GM12873 (cell line): ENCODE measurements at regions not wholly inside any gene's neighbourhood (a gene's known extent, or its start where the extent isn't known, plus 50 kb on each side); places are given as distances from the start of the nearest gene placed in this dataset.

Experiments
- TF ChIP-seq, protein P1 (sequence below): IDR thresholded peaks from 2 replicates; pipeline ENCODE4 v1.5.1; 2012; ENCODE audit warnings: low read depth, mild to moderate bottlenecking, moderate library complexity, low read length, control low read depth; ENCODE audit not compliant: insufficient read depth; ENCODE audit errors: missing control alignments

DNA sequence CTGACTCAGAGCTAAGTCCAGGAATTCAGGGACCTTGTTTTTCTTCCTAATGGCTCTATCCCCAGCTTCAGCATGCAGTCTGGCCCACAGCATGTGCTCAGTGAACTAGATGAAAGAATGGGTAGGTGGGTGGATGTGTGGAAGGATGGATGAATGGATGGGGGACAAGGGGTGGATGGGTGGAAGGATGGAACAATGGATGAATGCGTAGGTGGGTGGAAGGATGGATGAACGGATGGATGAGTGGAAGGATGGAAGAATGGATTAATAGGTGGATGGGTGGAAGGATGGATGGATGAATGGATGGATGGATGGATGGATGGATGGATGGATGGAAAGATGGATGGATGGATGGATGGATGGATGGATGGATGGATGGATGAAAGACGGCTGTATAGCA lies 79.7 kb upstream of the SFSWAP start:
- TF ChIP-seq, protein P1, sequence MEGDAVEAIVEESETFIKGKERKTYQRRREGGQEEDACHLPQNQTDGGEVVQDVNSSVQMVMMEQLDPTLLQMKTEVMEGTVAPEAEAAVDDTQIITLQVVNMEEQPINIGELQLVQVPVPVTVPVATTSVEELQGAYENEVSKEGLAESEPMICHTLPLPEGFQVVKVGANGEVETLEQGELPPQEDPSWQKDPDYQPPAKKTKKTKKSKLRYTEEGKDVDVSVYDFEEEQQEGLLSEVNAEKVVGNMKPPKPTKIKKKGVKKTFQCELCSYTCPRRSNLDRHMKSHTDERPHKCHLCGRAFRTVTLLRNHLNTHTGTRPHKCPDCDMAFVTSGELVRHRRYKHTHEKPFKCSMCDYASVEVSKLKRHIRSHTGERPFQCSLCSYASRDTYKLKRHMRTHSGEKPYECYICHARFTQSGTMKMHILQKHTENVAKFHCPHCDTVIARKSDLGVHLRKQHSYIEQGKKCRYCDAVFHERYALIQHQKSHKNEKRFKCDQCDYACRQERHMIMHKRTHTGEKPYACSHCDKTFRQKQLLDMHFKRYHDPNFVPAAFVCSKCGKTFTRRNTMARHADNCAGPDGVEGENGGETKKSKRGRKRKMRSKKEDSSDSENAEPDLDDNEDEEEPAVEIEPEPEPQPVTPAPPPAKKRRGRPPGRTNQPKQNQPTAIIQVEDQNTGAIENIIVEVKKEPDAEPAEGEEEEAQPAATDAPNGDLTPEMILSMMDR: no peak

DNA sequence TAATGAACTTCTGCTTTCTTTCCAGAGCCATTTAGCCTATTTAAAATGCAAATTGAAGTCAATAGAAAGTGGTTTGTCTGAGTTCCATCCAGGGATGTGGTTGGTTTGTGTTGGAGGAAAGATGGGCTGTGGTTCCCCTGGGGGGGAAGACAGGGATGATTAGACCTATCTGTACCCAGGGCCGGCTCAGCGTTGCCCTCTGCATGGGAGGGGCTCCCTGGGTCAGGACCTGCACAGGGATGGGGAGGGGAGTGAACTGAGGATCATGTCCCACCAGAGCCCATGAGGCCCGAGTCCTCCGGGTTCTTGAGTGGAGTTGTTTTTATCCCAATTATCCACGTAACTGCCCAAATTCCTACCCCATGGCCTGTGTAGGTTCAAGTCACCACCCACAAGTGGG lies 76.9 kb upstream of the SFSWAP start:
- TF ChIP-seq, protein P1: no peak

DNA sequence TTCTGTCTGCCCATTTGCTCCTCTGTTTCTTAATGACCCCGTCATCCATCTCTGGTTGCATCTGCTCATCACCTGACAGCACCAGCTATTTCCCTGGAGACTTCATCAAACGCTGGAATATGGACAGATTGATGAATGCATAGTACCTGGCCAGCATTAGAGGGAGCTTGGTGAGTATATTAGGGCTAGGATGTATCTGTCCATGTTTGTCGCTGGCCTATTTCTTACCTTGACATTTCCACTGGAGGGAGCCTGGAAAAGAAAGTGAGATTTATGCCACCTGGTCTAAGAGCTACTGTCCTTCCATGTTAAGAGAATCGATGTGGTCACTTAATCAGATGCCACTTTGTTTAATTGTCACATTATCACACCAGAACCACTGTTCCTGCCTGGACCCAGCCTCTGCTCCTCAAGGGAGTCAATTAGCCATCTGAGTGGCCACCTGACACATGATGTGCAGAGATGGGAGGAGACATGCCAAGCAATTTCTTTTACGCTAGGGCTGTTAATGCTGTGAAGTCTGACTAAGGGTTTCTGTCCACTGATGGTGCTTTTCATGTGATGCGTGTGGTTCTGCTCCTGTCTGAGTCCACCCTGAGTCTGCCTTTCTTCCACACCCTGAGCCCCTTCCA lies 75.3 kb upstream of the SFSWAP start:
- TF ChIP-seq, protein P1: no peak

DNA sequence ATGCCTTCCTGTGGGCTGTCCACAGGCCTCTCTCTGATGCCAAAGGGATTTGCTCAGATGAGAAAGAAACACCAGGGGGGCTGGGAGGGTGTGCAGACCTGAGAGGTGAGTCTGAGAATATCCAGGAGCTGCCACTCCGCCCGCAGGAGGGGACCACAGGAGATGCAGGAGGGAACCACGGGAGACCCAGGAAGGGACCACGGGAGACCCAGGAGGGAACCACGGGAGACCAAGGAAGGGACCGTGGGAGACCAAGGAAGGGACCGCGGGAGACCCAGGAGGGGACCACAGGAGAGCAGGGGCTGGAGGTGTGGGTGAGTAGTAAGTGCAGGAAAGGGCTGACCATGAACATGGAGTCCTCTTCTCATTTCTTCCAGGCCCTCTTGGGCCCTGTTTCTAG lies 74.6 kb upstream of the SFSWAP start:
- TF ChIP-seq, protein P1: no peak

DNA sequence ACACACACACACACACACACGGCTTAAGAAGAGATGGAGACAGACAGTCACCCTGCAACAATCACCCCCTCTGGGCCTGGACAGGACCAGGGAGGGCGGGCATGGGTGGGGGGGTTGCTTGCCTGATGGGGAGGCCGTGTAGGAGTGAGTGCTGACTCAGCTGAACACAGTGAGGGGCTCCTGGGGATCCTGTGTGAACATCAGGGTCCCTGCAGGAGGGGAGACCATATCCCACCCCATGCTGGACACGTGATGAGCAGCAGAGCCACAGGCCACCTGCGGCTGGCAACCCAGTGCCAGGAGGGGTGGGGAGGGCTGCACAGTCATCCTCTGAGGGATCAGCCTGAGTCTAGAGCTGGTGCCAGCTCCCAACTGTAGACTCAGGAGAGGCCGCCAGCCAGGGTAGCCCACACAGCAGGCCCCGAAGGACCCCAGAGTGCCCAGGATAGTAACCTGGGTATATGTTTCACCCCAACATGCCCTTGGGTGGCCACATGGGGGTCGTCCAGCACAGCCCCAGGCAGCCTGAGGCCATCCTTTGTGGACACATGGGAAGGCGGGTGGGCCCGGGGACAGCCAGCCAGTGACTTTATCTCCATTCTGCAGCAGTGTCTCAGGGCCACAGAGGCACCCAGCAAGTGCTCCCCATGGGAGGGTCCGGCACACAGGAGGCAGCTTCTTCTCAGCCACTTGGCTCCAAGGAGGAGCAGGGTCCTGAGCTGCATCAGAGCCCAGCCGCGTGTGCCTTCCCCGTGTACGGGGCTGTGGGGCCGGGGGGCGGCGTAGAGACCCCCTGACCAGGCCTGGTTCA lies 73.7 kb upstream of the SFSWAP start:
- TF ChIP-seq, protein P1: no peak

DNA sequence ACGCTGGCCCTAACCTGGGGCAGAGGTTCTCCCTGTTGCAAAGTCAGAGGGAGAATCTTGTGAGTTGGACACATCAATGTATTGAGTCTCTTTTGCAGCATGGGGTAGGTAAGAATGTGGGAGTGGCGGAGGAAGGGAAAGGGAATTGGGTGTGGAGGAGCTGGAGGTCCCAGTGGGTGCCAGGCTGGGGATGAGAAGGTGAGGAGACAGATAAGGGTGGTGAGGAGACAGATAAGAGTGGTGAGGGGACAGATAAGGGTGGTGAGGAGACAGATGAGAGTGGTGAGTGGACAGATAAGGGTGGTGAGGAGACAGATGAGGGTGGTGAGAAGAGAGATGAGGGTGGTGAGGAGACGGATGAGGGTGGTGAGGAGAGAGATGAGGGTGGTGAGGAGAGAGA lies 72.9 kb upstream of the SFSWAP start:
- TF ChIP-seq, protein P1: no peak

DNA sequence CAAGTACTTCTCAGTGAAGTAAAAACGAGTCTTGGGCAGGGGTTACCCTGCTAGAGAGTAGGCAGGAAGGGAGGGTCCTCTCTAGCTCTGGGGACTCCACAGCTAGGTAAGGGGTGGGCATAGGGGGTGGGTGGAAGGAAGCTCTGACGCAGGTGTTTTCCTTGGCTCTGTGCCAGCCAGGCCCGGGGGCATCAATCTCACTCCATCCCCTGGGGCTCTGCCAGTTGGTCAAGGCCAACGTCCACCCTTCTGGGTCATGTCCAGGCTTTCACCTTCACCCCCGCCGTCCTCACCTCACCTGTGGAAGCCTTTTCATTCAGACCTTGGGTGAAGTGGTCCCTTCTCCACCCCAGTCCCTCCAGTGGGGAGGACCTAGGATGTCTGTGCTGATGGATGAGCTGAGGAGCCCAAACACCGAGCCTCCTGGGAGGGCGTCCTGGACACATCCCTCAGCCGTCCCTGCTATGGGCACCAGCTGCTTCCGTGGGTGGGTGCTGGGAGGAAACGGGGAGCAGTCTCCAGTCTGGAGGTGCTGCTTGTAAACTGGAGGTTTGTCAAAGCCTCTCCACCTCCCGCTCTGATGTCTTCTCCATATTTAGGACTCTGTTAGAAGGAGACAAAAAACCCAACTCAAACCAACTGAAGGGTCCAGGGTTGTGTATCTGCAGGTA lies 71.5 kb upstream of the SFSWAP start:
- TF ChIP-seq, protein P1: no peak
